Stomach (tissue), 4 donors: ENCODE measurements at regions not wholly inside any gene's neighbourhood (a gene's known extent, or its start where the extent isn't known, plus 50 kb on each side); places are given as distances from the start of the nearest gene placed in this dataset.
"Not testable (repeated sequence)": the region's sequence is repeated elsewhere in the genome, so short reads cannot be mapped to it uniquely, and the experiment has no call there.

Experiments
- CTCF ChIP-seq, 7 experiments: fragments of 450-650 bp in 4 of 7; fragments of 200-600 bp in 3 of 7; sonication (generic) in 3 of 7; IDR thresholded peaks; one replicate each; pipeline ENCODE4 v1.5.1; 2016 to 2019; ENCODE audit warnings: antibody characterized with exemption in 7 of 7, control low read depth in 2 of 7, mild to moderate bottlenecking in 1 of 7
- POLR2A ChIP-seq, 4 donors: fragments of 450-650 bp; IDR thresholded peaks; one replicate each; pipeline ENCODE4 v1.6.1; 2016; ENCODE audit warnings: antibody characterized with exemption in 4 of 4, control low read depth in 2 of 4, mild to moderate bottlenecking in 1 of 4, moderate library complexity in 1 of 4

- not testable (repeated sequence) for TF ChIP-seq CTCF, POLR2A (IDR thresholded peaks at IDR 0.05)
Measured at GRCh38 chr11:134719940-134720690, 308.1 kb upstream of the B3GAT1 start.
